GM18951 (cell line): ENCODE measurements at regions not wholly inside any gene's neighbourhood (a gene's known extent, or its start where the extent isn't known, plus 50 kb on each side); places are given as distances from the start of the nearest gene placed in this dataset.

Experiments used
- POLR2A ChIP-seq: IDR thresholded peaks from 4 replicates; pipeline ENCODE4 v1.6.1; 2011; ENCODE audit warnings: mild to moderate bottlenecking; ENCODE audit not compliant: insufficient read length, insufficient read depth; ENCODE audit errors: extremely low read depth
- in situ Hi-C: fragments of 300-500 bp; cut with MboI; formaldehyde crosslinking; loops from one replicate; pipeline ENCODE4 v1.12.0; 2022; ENCODE audit warnings: low sequenced_read_pairs, mixed read lengths, inconsistent platforms; ENCODE audit not compliant: unreplicated experiment

GRCh38 chr2:241935314-241935713 is 65.8 kb downstream of the RTP5 start:
- TF ChIP-seq POLR2A, result no peak
- in situ Hi-C loops, result no loop called here

GRCh38 chr2:241935774-241936173 is 66.2 kb downstream of the RTP5 start:
- in situ Hi-C loops, result no loop called here
- no peak for TF ChIP-seq POLR2A

- no peak for TF ChIP-seq POLR2A
- in situ Hi-C loops, result no loop called here
These were observed 67.1 kb downstream of the RTP5 start for GRCh38 chr2:241936457-241937133.

GRCh38 chr2:241937297-241937696 is 67.8 kb downstream of the RTP5 start:
- in situ Hi-C loops, result no loop called here
- TF ChIP-seq POLR2A, result no peak

- in situ Hi-C loops, result no loop called here
- TF ChIP-seq POLR2A, result no peak
These were observed 70.0 kb downstream of the RTP5 start for GRCh38 chr2:241939541-241939940.

GRCh38 chr2:241940329-241940728 is 70.8 kb downstream of the RTP5 start:
- no peak for TF ChIP-seq POLR2A
- in situ Hi-C loops, result no loop called here

- no peak for TF ChIP-seq POLR2A
- in situ Hi-C loops, result no loop called here
These were observed 72.3 kb downstream of the RTP5 start for GRCh38 chr2:241941691-241942301.

- in situ Hi-C loops, result no loop called here
- TF ChIP-seq POLR2A, result no peak
These were observed 73.1 kb downstream of the RTP5 start for GRCh38 chr2:241942416-241943208.

GRCh38 chr2:241943209-241943850 is 73.8 kb downstream of the RTP5 start:
- in situ Hi-C loops, result no loop called here
- no peak for TF ChIP-seq POLR2A

GRCh38 chr2:241943961-241944575 is 74.5 kb downstream of the RTP5 start:
- in situ Hi-C loops, result no loop called here
- TF ChIP-seq POLR2A, result no peak

- TF ChIP-seq POLR2A, result no peak
- in situ Hi-C loops, result no loop called here
These were observed 75.3 kb downstream of the RTP5 start for GRCh38 chr2:241944821-241945220.

- in situ Hi-C loops, result no loop called here
- TF ChIP-seq POLR2A, result no peak
These were observed 75.8 kb downstream of the RTP5 start for GRCh38 chr2:241945311-241945710.

- in situ Hi-C loops, result no loop called here
- no peak for TF ChIP-seq POLR2A
These were observed 76.3 kb downstream of the RTP5 start for GRCh38 chr2:241945803-241946202.
